HAP-1 (cell line): ENCODE measurements at regions not wholly inside any gene's neighbourhood (a gene's known extent, or its start where the extent isn't known, plus 50 kb on each side); places are given as distances from the start of the nearest gene placed in this dataset.
"Not testable (repeated sequence)": the region's sequence is repeated elsewhere in the genome, so short reads cannot be mapped to it uniquely, and the experiment has no call there.

Experiments used
- DNase-seq, 2 experiments: peaks; one replicate each; pipeline ENCODE4 v3.0.0-alpha.2; 2016 to 2020; ENCODE audit warnings: low spot score in 2 of 2
- H3K27me3 ChIP-seq: fragments of 250-450 bp; sonication (Bioruptor Pico); 2 replicates; pipeline ENCODE4 v1.5.1; 2020; ENCODE audit warnings: low read depth, mild to moderate bottlenecking, moderate library complexity
- H3K36me3 ChIP-seq: fragments of 250-450 bp; sonication (Bioruptor Pico); replicated peaks from 2 replicates; pipeline ENCODE4 v1.5.1; 2020; ENCODE audit warnings: mild to moderate bottlenecking
- H3K4me1 ChIP-seq: fragments of 250-450 bp; sonication (Bioruptor Pico); 2 replicates; pipeline ENCODE4 v1.5.1; 2020; ENCODE audit warnings: mild to moderate bottlenecking
- H3K4me3 ChIP-seq: fragments of 250-450 bp; sonication (Bioruptor Pico); 2 replicates; pipeline ENCODE4 v1.5.1; 2020; ENCODE audit warnings: mild to moderate bottlenecking, moderate library complexity
- H3K9me3 ChIP-seq: fragments of 250-450 bp; sonication (Bioruptor Pico); 2 replicates; pipeline ENCODE4 v1.5.1; 2020; ENCODE audit warnings: mild to moderate bottlenecking, moderate library complexity
- in situ Hi-C: fragments of 300-500 bp; cut with MboI; formaldehyde crosslinking; loops from 3 replicates; pipeline ENCODE4 v1.14.3; 2020; ENCODE audit warnings: low sequenced_read_pairs, inconsistent platforms, mixed read lengths

GRCh38 chr2:221914334-221914880, 342.3 kb upstream of the EPHA4 start:
- H3K4me1 ChIP-seq: peaks cover 48% of the 10 kb centered on the region
- peak in 1 of 2 experiments; percentile 84 for DNase-seq
- in situ Hi-C loops: no loop called here

DNA sequence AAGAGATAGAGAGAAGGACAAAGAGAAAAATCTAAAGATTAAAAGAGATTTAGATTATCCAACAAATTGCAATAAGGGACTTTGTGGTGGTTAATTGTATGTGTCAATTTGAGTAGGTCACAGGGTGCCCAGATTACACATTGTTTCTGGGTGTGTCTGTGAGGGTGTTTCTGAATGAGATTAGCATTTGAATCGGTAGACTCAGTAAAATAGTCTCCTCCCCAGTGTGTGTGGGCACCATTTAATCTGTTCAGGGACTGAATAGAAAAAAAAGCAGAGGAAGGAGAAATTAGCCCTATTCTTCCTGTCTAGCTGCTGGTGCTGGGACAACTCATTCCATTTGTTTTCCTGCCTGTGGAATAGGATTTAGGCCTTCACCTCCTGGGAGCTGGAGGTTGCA, 339.8 kb upstream of the EPHA4 start:
- H3K27me3 ChIP-seq: no peaks in the 10 kb centered on the region
- in situ Hi-C loops: no loop called here
- H3K36me3 ChIP-seq: no peaks in the 10 kb centered on the region
- no peak overlapping the region for H3K4me3 ChIP-seq
- H3K9me3 ChIP-seq: peaks cover 6% of the 10 kb centered on the region
- DNase-seq: peak; percentile 75 to 97
- peaks cover 48% of the 10 kb centered on the region for H3K4me1 ChIP-seq

More at GRCh38 chr2:221914334-221914880, 342.3 kb upstream of the EPHA4 start:
- Histone ChIP-seq H3K36me3 (no peaks in the 10 kb centered on the region), H3K4me3 (no peak overlapping the region), H3K27me3 (no peaks in the 10 kb centered on the region), H3K9me3 (peaks cover 6% of the 10 kb centered on the region)

DNA sequence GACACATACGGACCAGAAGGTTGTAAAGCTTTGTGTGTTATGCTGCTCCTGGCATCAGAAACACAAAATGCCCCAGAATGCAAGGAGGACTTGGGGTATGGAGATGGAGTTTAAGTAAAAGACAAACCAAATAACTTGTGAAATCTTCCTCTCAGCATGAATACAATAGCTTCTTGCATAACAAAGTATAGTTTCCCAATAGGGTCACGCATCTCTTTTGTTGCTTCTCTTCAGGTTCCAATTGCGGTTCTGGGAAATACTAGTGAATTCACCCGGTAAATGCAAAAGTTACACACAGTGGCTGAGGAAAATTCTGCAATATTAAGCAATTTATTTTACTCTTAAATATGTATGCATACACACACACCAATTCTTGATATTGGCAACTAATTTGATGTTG, 339.2 kb upstream of the EPHA4 start:
- in situ Hi-C loops: no loop called here
- peak in 1 of 2 experiments; percentile 77 for DNase-seq
- Histone ChIP-seq H3K4me1 (peaks cover 48% of the 10 kb centered on the region), H3K9me3 (peaks cover 6% of the 10 kb centered on the region), H3K36me3 (no peaks in the 10 kb centered on the region), H3K4me3 (no peak overlapping the region), H3K27me3 (no peaks in the 10 kb centered on the region)

DNA sequence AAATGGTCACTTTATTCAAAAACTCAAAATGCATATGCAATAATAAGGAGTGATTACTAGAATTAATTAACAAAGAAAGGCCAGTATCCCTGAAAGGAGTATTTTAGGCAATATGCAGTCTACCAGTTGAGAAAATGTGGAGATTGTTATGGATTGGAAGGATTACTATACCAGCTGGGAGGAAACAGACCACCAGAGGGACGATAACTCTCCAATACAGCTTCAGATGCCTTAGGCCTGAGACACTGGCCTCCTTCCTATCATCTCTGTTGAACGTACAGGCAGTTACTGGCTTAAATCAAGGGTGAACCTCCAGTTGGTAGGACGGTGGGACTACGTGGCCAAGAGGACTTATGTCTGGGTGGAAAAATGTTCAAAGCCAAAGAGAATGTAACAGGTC, 336.4 kb upstream of the EPHA4 start:
- H3K9me3 ChIP-seq: peaks cover 6% of the 10 kb centered on the region
- no peaks in the 10 kb centered on the region for H3K36me3 ChIP-seq
- peaks cover 25% of the 10 kb centered on the region for H3K4me1 ChIP-seq
- no peaks in the 10 kb centered on the region for H3K27me3 ChIP-seq
- H3K4me3 ChIP-seq: no peak overlapping the region
- in situ Hi-C loops: no loop called here
- DNase-seq: no peak

GRCh38 chr2:221897718-221898117, 325.6 kb upstream of the EPHA4 start:
- DNase-seq: no peak
- no peak overlapping the region for H3K4me3 ChIP-seq
- H3K9me3 ChIP-seq: no peaks in the 10 kb centered on the region
- H3K36me3 ChIP-seq: no peaks in the 10 kb centered on the region
- in situ Hi-C loops: no loop called here
- no peaks in the 10 kb centered on the region for H3K27me3 ChIP-seq
- no peaks in the 10 kb centered on the region for H3K4me1 ChIP-seq

DNA sequence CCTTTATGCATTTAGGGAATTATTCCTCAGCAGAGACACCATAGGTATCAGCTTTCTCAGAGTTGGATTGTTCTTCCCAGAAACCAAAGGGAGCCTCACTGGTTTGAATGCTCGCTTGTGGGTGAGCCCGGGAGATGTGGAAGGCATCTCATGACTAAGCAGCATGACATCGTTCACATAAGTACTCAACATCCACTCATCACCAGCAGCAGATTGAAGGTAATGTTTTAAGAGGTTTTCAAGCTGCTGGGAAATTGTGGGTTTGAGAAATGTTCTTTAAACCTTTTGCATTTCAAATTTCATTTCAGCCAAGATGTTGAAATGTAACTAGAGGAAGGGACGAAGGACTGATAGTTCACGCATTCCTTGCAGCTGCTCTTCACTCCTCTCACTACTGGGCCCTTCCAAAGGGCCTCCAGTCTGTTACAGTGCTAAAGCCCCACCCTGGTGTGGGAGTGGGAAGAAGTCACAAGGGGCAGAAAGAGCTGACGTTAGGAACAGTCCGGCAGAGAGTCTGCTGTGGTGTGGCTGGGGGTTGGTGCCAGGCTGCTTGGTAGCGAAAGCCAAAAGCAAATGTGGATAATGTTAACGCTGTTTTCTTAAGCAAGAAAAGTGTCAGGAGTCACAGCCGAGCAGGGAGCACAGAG, 324.5 kb upstream of the EPHA4 start:
- H3K4me3 ChIP-seq: no peak overlapping the region
- H3K4me1 ChIP-seq: no peaks in the 10 kb centered on the region
- H3K9me3 ChIP-seq: no peaks in the 10 kb centered on the region
- in situ Hi-C loops: no loop called here
- H3K27me3 ChIP-seq: no peaks in the 10 kb centered on the region
- no peak for DNase-seq
- no peaks in the 10 kb centered on the region for H3K36me3 ChIP-seq

DNA sequence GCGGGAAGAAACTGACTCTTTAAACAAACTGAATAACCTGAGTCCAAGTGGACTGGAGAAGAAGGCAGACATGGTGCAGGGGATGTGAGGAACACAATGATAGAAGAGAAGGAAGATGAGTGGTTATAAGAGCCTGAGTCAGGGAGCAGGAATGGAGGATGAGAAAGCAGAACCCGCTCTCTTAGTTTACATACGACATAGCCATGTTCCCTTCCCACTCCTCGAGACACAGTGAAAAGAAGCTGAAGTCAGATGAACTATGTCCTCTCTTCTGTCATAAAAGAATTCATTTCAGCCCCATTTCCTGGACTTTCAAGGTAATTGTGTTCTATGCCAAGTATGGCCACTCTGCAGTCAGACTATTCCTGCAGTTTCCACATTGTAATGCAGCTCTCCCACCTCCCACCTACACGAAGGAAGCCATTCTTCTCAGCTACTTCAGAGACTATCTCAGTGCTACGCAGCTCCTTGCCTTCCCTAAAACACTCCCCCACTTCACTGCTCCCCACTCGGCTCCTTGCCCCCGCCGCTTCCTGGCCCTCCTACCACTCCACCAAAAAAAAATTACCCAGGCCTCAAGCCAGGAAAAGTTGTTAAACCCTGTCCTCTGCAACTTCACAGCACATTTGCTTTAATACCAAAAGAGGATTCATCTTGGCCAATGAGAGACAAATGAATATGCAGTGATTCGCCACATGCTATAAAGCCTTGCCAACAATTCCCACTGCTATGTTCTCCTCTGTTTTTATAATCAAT, 323.4 kb upstream of the EPHA4 start:
- no peaks in the 10 kb centered on the region for H3K36me3 ChIP-seq
- no peak overlapping the region for H3K4me3 ChIP-seq
- H3K9me3 ChIP-seq: no peaks in the 10 kb centered on the region
- in situ Hi-C loops: no loop called here
- no peaks in the 10 kb centered on the region for H3K4me1 ChIP-seq
- no peaks in the 10 kb centered on the region for H3K27me3 ChIP-seq
- no peak for DNase-seq

GRCh38 chr2:221893501-221893900, 321.4 kb upstream of the EPHA4 start:
- H3K4me1 ChIP-seq: no peaks in the 10 kb centered on the region
- no peaks in the 10 kb centered on the region for H3K27me3 ChIP-seq
- in situ Hi-C loops: no loop called here
- DNase-seq: no peak
- H3K36me3 ChIP-seq: no peaks in the 10 kb centered on the region
- no peak overlapping the region for H3K4me3 ChIP-seq
- no peaks in the 10 kb centered on the region for H3K9me3 ChIP-seq

DNA sequence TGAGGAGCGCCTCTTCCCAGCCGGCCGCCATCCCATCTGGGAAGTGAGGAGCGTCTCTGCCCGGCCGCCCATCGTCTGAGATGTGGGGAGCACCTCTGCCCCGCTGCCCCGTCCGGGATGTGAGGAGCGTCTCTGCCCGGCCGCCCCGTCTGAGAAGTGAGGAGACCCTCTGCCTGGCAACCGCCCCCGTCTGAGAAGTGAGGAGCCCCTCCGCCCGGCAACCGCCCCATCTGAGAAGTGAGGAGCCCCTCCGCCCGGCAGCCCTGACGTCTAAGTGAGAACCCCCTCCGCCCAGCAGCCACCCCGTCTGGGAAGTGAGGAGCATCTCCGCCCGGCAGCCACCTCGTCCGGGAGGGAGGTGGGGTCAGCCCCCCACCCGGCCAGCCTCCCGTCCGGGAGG, 319.9 kb upstream of the EPHA4 start:
- DNase-seq, H3K36me3 ChIP-seq, H3K9me3 ChIP-seq, H3K4me1 ChIP-seq, H3K4me3 ChIP-seq, H3K27me3 ChIP-seq, in situ Hi-C loops: not testable (repeated sequence)

- Histone ChIP-seq H3K4me3 (no peak overlapping the region), H3K36me3 (no peaks in the 10 kb centered on the region), H3K4me1 (0 out of 2 replicates have a peak, but pooled peaks cover 3% of the 10 kb centered on the region), H3K27me3 (no peaks in the 10 kb centered on the region), H3K9me3 (no peaks in the 10 kb centered on the region)
- in situ Hi-C loops: no loop called here
- peak in 1 of 2 experiments; percentile 10 for DNase-seq
Measured at GRCh38 chr2:221883976-221884375, 311.9 kb upstream of the EPHA4 start.

DNA sequence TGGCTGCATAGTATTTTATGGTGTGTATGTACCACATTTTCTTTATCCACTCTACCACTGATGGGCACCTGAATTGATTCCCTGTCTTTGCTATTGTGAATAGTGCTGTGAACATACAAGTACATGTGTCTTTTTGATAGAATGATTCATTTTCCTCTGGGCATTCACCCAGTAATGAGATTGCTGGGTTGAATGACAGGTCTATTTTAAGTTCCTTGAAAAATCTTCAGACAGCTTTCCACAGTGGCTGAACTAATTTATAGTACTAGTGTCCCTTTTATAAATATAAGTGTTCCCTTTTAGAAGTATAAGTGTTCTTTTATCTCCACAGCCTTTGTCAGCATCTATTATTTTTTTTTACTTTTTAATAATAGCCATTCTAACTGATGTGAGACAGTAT, 303.9 kb upstream of the EPHA4 start:
- no peaks in the 10 kb centered on the region for H3K36me3 ChIP-seq
- no peak for DNase-seq
- no peaks in the 10 kb centered on the region for H3K9me3 ChIP-seq
- H3K4me1 ChIP-seq: peaks cover 12% of the 10 kb centered on the region
- no peak overlapping the region for H3K4me3 ChIP-seq
- in situ Hi-C loops: no loop called here
- H3K27me3 ChIP-seq: no peaks in the 10 kb centered on the region

DNA sequence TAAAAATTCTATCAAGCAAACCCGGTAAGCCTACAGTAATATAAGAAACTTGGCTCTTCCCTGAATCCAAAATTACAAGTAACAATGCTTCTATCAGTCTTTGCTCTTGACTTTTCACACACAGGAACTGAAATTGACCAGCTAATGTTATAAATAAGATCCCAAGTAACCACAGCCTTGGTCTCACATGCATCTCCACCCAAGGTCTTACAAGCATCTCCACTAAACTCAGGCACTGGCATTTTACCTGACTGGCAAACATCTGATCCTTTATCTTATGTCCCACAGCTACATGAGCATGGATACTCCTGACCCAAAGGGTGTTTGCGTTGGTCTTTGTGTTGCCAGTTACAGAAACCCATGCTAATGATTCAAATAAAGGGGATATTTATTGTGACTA, 302.3 kb upstream of the EPHA4 start:
- no peak for DNase-seq
- no peaks in the 10 kb centered on the region for H3K36me3 ChIP-seq
- no peaks in the 10 kb centered on the region for H3K27me3 ChIP-seq
- H3K9me3 ChIP-seq: no peaks in the 10 kb centered on the region
- peaks cover 12% of the 10 kb centered on the region for H3K4me1 ChIP-seq
- in situ Hi-C loops: no loop called here
- H3K4me3 ChIP-seq: no peak overlapping the region

GRCh38 chr2:221857719-221858118, 285.6 kb upstream of the EPHA4 start:
- in situ Hi-C loops: no loop called here

GRCh38 chr2:221853297-221853696, 281.2 kb upstream of the EPHA4 start:
- H3K4me3 ChIP-seq: no peak overlapping the region
- H3K4me1 ChIP-seq: peaks cover 8% of the 10 kb centered on the region
- H3K36me3 ChIP-seq: no peaks in the 10 kb centered on the region
- no peak for DNase-seq
- H3K9me3 ChIP-seq: no peaks in the 10 kb centered on the region
- in situ Hi-C loops: no loop called here
- no peaks in the 10 kb centered on the region for H3K27me3 ChIP-seq

More at GRCh38 chr2:221857719-221858118, 285.6 kb upstream of the EPHA4 start:
- peaks cover 8% of the 10 kb centered on the region for H3K4me1 ChIP-seq
- DNase-seq: no peak
- H3K4me3 ChIP-seq: no peak overlapping the region
- no peaks in the 10 kb centered on the region for H3K9me3 ChIP-seq
- H3K36me3 ChIP-seq: no peaks in the 10 kb centered on the region
- no peaks in the 10 kb centered on the region for H3K27me3 ChIP-seq
